ENCODE measurements at regions not wholly inside any gene's neighbourhood (a gene's known extent, or its start where the extent isn't known, plus 50 kb on each side); places are given as distances from the start of the nearest gene placed in this dataset.
"Not testable (repeated sequence)": the region's sequence is repeated elsewhere in the genome, so short reads cannot be mapped to it uniquely, and the experiment has no call there.

- DNase-seq (ENCODE audit: low spot score) = no peak
Measured at GRCh38 chr5:3104429-3105060, 353.1 kb upstream of the IRX2 start.

- no peak for DNase-seq (ENCODE audit: low spot score)
Measured at GRCh38 chr5:3103262-3103811, 351.9 kb upstream of the IRX2 start.

- DNase-seq (ENCODE audit: low spot score) = no peak
Measured at GRCh38 chr5:3102531-3102930, 351.1 kb upstream of the IRX2 start.

- no peak for DNase-seq (ENCODE audit: low spot score)
Measured at GRCh38 chr5:3101561-3101960, 350.1 kb upstream of the IRX2 start.

- no peak for DNase-seq (ENCODE audit: low spot score)
Measured at GRCh38 chr5:3100921-3101551, 349.6 kb upstream of the IRX2 start.

- DNase-seq (ENCODE audit: low spot score) = no peak
Measured at GRCh38 chr5:3099954-3100353, 348.5 kb upstream of the IRX2 start.

GRCh38 chr5:3099526-3099925, 348.0 kb upstream of the IRX2 start:
- DNase-seq (ENCODE audit: low spot score) = no peak

- DNase-seq (ENCODE audit: low spot score) = no peak
Measured at GRCh38 chr5:3098821-3099220, 347.3 kb upstream of the IRX2 start.

GRCh38 chr5:3092664-3093063, 341.2 kb upstream of the IRX2 start:
- DNase-seq (ENCODE audit: low spot score) = no peak

- no peak for DNase-seq (ENCODE audit: low spot score)
Measured at GRCh38 chr5:3092211-3092610, 340.7 kb upstream of the IRX2 start.

- DNase-seq (ENCODE audit: low spot score) = no peak
Measured at GRCh38 chr5:3091040-3091774, 339.7 kb upstream of the IRX2 start.

- DNase-seq (ENCODE audit: low spot score) = not testable (repeated sequence)
Measured at GRCh38 chr5:3090305-3090704, 338.8 kb upstream of the IRX2 start.

- DNase-seq (ENCODE audit: low spot score) = no peak
Measured at GRCh38 chr5:3080366-3080765, 328.9 kb upstream of the IRX2 start.

- no peak for DNase-seq (ENCODE audit: low spot score)
Measured at GRCh38 chr5:3077684-3078083, 326.2 kb upstream of the IRX2 start.

- no peak for DNase-seq (ENCODE audit: low spot score)
Measured at GRCh38 chr5:3075309-3075708, 323.8 kb upstream of the IRX2 start.

- no peak for DNase-seq (ENCODE audit: low spot score)
Measured at GRCh38 chr5:3068401-3068800, 316.9 kb upstream of the IRX2 start.

- no peak for DNase-seq (ENCODE audit: low spot score)
Measured at GRCh38 chr5:3060283-3060682, 308.8 kb upstream of the IRX2 start.

- no peak for DNase-seq (ENCODE audit: low spot score)
Measured at GRCh38 chr5:3059488-3059887, 308.0 kb upstream of the IRX2 start.

- DNase-seq (ENCODE audit: low spot score) = no peak
Measured at GRCh38 chr5:3058942-3059341, 307.5 kb upstream of the IRX2 start.

GRCh38 chr5:3056866-3057265, 305.4 kb upstream of the IRX2 start:
- no peak for DNase-seq (ENCODE audit: low spot score)

- no peak for DNase-seq (ENCODE audit: low spot score)
Measured at GRCh38 chr5:3051400-3051799, 299.9 kb upstream of the IRX2 start.

- no peak for DNase-seq (ENCODE audit: low spot score)
Measured at GRCh38 chr5:3050863-3051262, 299.4 kb upstream of the IRX2 start.

- DNase-seq (ENCODE audit: low spot score) = no peak
Measured at GRCh38 chr5:3049261-3049660, 297.8 kb upstream of the IRX2 start.

Measured in GM03348 (cell line).